ENCODE measurements at regions not wholly inside any gene's neighbourhood (a gene's known extent, or its start where the extent isn't known, plus 50 kb on each side); places are given as distances from the start of the nearest gene placed in this dataset.

GRCh38 chr3:166663194-166663593, 716.9 kb downstream of the ZBBX start:
- TF ChIP-seq CTCF (optimal IDR thresholded peaks at IDR 0.05 in 1 of 3, IDR thresholded peaks at IDR 0.05 in 1 of 3, conservative IDR thresholded peaks at IDR 0.05 in 1 of 3; ENCODE audit: extremely low read depth in 1 of 3, insufficient read depth in 2 of 3, low read length in 3 of 3) (no peak), EZH2 (IDR thresholded peaks at IDR 0.05; ENCODE audit: low read length) (no peak)

Measured in keratinocyte (primary cell).